ENCODE measurements at regions not wholly inside any gene's neighbourhood (a gene's known extent, or its start where the extent isn't known, plus 50 kb on each side); places are given as distances from the start of the nearest gene placed in this dataset.

DNA sequence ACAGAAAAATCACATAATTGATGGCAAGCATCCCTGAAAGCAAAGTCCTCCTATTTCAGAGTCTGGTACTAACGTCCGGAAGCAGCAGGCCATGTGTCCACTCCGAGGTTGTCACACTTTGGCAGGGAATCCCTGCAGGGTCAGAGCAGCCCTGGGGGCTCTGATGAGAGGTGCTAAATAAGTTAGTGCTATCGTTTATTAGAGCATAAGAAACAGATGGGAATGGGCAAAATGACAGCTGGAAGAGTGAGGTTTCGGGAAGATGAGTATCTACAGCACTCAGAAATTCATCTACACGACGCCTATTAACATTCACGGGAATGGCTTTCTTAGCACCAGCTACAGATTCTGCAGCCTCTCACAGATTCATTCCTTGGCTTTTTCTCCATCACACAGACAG, 465.4 kb upstream of the PSMD7 start:
- no peaks in the 10 kb centered on the region for H3K36me3 ChIP-seq (replicated peaks in 1 of 2; ENCODE audit: control insufficient read depth in 1 of 2, insufficient read depth in 2 of 2, low read length in 2 of 2)
- FAIRE-seq (no peak), DNase-seq (ENCODE audit: low spot score) (no peak), ATAC-seq (no peak)
- no peaks in the 10 kb centered on the region; a peak in 2 of 5 replicates for H3K27me3 ChIP-seq (ENCODE audit: control insufficient read depth in 1 of 2, insufficient read depth in 2 of 2, low read length in 2 of 2)
- CTCF ChIA-PET (ENCODE audit: low intra/inter-chr PET ratio, low total read pairs): no interaction called here
- intact Hi-C loops (cut with micrococcal nuclease; ENCODE audit: unreplicated experiment) (no loop called here), in situ Hi-C loops (cut with HindIII; ENCODE audit: extremely low pct_ligation_motif_present, low pct_unique_long_range_greater_than_20kb) (no loop called here)
- POLR2A ChIA-PET: no interaction called here
- H2AFZ ChIP-seq (ENCODE audit: low read length): no peak overlapping the region
- 29% methylated on average over 8 of the region's 8 CpGs for WGBS (ENCODE audit: low lambda C conversion rate)
- no peaks in the 10 kb centered on the region for H3K79me2 ChIP-seq (ENCODE audit: insufficient read depth, low read length)
- no TSS peak for BruUV-seq (replicated peaks)
- no peaks in the 10 kb centered on the region for H3K9me3 ChIP-seq (ENCODE audit: low read length)
- H3K4me1 ChIP-seq (ENCODE audit: insufficient read depth, low read length): no peaks in the 10 kb centered on the region
- H4K20me1 ChIP-seq (ENCODE audit: insufficient read depth, low read length): no peaks in the 10 kb centered on the region
- no peak overlapping the region for H3K4me2 ChIP-seq (ENCODE audit: low read depth, low read length)
- TF ChIP-seq, protein P1, sequence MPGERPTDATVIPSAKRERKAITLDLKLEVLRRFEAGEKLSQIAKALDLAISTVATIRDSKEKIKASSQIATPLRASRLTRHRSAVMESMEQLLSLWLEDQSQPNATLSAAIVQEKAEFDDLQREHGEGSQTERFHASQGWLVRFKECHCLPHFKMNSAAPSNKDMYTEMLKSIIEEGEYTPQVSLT (CRISPR knock-in tag; IDR thresholded peaks at IDR 0.05; ENCODE audit: borderline replicate concordance, low read depth): no peak
- TF ChIP-seq GATA4 (IDR thresholded peaks at IDR 0.05; ENCODE audit: borderline replicate concordance, low read depth): no peak
- no peak overlapping the region for H3K4me3 ChIP-seq (replicated peaks in 1 of 3; ENCODE audit: insufficient read depth in 1 of 3, low read depth in 2 of 3, low read length in 3 of 3)
- H3K9ac ChIP-seq (ENCODE audit: insufficient read depth, low read depth, low read length): no peak overlapping the region
- no peak overlapping the region for H3K27ac ChIP-seq (ENCODE audit: extremely low read length, insufficient read depth, low read length)

DNA sequence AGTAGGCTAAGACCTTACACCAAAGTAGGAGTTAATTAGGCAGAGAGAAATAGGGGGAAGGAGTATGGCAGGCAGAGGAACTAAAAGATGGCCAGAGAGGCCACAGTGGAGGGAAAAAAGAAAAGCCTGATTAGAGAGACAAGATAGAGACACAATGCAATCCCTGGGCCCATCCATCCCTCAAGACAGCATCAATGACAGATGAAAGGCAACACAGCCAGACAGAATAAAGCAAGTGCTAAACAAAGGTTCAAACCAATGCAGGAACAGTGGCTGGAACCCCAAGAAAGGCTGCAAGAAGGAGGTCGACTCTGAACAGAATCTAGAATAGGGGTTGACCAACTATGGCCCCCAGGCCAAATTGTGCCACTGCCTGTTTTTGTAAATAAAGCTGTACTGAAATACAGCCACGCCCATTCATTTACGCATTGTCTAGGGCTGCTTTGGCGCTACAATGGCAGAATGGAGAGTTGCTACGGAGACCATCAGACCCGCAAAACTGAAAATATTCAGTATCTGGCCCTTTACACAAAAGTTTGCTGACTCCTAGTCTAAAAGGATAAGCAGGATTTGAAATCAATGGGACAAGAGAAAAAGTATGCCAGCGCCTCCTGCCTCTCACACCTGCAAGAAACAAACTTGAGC, 473.3 kb upstream of the PSMD7 start:
- H3K4me2 ChIP-seq (ENCODE audit: low read depth, low read length): no peak overlapping the region
- POLR2A ChIA-PET: no interaction called here
- 8% methylated on average over 7 of the region's 7 CpGs for WGBS (ENCODE audit: low lambda C conversion rate)
- DNase-seq (ENCODE audit: low spot score) (no peak), FAIRE-seq (no peak), ATAC-seq (no peak)
- no peak overlapping the region for H2AFZ ChIP-seq (ENCODE audit: low read length)
- H3K4me1 ChIP-seq (ENCODE audit: insufficient read depth, low read length): no peaks in the 10 kb centered on the region
- intact Hi-C loops (cut with micrococcal nuclease; ENCODE audit: unreplicated experiment) (no loop called here), in situ Hi-C loops (cut with HindIII; ENCODE audit: extremely low pct_ligation_motif_present, low pct_unique_long_range_greater_than_20kb) (no loop called here)
- H3K9me3 ChIP-seq (ENCODE audit: low read length): no peaks in the 10 kb centered on the region
- TF ChIP-seq NFRKB (IDR thresholded peaks at IDR 0.05): no peak
- TF ChIP-seq ZBTB8A (CRISPR knock-in tag; IDR thresholded peaks at IDR 0.05; ENCODE audit: borderline replicate concordance, low read depth): no peak
- no peak overlapping the region for H3K9ac ChIP-seq (ENCODE audit: insufficient read depth, low read depth, low read length)
- H3K27ac ChIP-seq (ENCODE audit: extremely low read length, insufficient read depth, low read length): no peak overlapping the region
- BruUV-seq (replicated peaks): no TSS peak
- H3K36me3 ChIP-seq (replicated peaks in 1 of 2; ENCODE audit: control insufficient read depth in 1 of 2, insufficient read depth in 2 of 2, low read length in 2 of 2): no peaks in the 10 kb centered on the region
- no peaks in the 10 kb centered on the region for H3K79me2 ChIP-seq (ENCODE audit: insufficient read depth, low read length)
- H3K4me3 ChIP-seq (replicated peaks in 1 of 3; ENCODE audit: insufficient read depth in 1 of 3, low read depth in 2 of 3, low read length in 3 of 3): no peak overlapping the region
- peaks cover 0 to 4% of the 10 kb centered on the region in 2 experiments; a peak in 1 of 5 replicates for H3K27me3 ChIP-seq (ENCODE audit: control insufficient read depth in 1 of 2, insufficient read depth in 2 of 2, low read length in 2 of 2)
- no peaks in the 10 kb centered on the region for H4K20me1 ChIP-seq (ENCODE audit: insufficient read depth, low read length)
- CTCF ChIA-PET (ENCODE audit: low intra/inter-chr PET ratio, low total read pairs): no interaction called here

All from HepG2 (cell line).